Fibroblast of lung (primary cell): ENCODE measurements at regions not wholly inside any gene's neighbourhood (a gene's known extent, or its start where the extent isn't known, plus 50 kb on each side); places are given as distances from the start of the nearest gene placed in this dataset.

Source experiments
- EZH2 ChIP-seq: IDR thresholded peaks from 2 replicates; pipeline ENCODE4 v1.5.1; 2012; ENCODE audit warnings: low read length, control low read depth, mild to moderate bottlenecking; ENCODE audit errors: missing control alignments
- TF ChIP-seq, protein P1 (sequence below), 2 donors: IDR thresholded peaks in 1 of 2; conservative IDR thresholded peaks in 1 of 2; 1 replicate in 1 of 2; 2 replicates in 1 of 2; pipeline ENCODE4 v1.5.1; 2011 to 2012; ENCODE audit warnings: low read length in 2 of 2, control low read depth in 1 of 2, inconsistent platforms in 1 of 2, low read depth in 1 of 2, mild to moderate bottlenecking in 1 of 2

DNA sequence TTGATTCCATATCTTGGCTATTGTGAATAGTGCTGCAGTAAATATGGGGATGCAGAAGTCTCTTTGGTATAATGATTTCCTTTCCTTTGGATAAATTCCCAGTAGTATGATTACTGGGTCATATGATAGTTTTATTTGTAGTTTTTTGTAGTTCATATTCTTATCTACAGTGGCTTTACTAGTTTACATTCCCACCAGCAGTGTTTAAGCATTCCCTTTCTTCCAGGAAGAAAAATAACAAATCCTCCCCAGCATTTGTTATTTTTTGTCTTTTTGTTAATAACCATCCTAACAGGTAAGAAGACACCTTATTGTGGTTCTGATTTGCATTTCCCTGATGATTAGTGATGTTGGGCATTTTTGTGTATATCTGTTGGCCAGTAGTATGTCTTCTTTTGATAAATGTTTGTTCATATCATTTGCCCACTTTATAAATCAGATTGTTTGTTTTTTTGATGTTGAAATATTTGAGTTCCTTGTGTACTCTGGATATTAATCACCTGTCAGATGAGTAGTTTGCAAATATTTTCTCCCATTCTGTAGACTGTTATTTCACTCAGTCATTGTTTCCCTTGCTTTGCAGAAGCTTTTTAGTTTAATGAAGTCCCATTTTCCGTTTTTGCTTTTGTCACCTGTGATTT, 163.3 kb upstream of the THRB start:
- TF ChIP-seq, protein P1, sequence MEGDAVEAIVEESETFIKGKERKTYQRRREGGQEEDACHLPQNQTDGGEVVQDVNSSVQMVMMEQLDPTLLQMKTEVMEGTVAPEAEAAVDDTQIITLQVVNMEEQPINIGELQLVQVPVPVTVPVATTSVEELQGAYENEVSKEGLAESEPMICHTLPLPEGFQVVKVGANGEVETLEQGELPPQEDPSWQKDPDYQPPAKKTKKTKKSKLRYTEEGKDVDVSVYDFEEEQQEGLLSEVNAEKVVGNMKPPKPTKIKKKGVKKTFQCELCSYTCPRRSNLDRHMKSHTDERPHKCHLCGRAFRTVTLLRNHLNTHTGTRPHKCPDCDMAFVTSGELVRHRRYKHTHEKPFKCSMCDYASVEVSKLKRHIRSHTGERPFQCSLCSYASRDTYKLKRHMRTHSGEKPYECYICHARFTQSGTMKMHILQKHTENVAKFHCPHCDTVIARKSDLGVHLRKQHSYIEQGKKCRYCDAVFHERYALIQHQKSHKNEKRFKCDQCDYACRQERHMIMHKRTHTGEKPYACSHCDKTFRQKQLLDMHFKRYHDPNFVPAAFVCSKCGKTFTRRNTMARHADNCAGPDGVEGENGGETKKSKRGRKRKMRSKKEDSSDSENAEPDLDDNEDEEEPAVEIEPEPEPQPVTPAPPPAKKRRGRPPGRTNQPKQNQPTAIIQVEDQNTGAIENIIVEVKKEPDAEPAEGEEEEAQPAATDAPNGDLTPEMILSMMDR (conservative IDR thresholded peaks at IDR 0.05 in 1 of 2, IDR thresholded peaks at IDR 0.05 in 1 of 2; ENCODE audit: low read depth in 1 of 2, low read length in 2 of 2), result no peak
- no peak for TF ChIP-seq EZH2
